Right hindlimb (tissue), 1 donor: ENCODE measurements at regions not wholly inside any gene's neighbourhood (a gene's known extent, or its start where the extent isn't known, plus 50 kb on each side); places are given as distances from the start of the nearest gene placed in this dataset.

Experiments used
- DNase-seq: peaks from one replicate; pipeline ENCODE4 v3.0.0-alpha.2; 2018

DNA sequence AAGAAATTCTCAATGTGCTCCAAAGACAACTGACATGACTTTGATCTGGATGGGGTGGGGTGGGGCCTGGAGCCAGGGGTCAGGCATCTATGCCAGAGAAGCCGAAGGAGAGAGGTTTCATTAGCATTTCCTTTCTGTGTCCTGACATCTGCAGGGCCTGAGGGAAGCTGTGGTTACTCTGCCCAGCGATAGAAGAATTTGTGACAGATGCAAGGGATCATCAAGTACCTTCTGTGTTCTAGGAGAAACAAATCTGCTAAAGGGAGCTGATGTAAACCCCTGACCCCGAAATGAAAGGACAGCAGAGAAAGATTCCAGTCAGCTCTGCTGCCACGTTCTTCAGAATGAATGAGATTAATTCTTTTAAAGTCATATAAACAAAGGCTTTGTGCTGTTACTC lies 335.7 kb downstream of the PRELID2 start:
- DNase-seq = no peak

DNA sequence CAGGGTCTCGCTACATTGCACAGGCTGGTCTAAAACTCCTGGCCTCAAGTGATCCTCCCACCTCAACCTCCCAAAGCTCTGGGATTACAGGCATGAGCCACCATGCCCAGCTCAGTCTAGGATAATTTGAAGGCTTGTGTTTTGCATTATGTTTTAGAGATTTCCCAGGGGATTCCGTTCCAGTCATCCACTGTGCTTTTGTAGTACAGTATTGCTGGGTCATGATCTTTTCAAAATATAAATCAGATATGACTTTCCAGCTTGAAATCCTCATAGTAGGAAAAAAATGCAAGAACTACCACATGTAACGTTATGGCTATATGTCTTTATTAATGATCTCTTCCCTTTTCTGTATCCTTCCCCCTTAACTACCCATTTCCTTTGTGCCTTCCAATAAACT lies 338.1 kb downstream of the PRELID2 start:
- DNase-seq = no peak

DNA sequence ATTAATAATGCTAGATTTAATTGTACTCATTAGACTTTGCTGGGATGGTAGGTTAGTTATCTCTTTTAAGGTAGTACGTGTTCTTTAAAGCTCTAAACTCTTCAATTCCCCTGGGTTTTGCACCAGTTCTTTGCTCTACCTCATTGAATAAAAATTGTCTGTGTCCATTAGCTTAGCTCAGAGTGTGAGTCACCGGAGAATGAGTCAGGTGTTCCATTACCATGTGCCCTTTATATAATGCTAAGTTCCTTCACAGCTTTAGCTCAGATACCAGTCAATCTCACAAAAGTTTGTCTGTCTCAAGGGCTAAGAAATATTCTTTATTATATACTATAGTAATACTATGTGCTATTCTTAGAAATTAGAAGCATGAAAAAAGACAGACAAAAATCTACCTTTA lies 339.4 kb downstream of the PRELID2 start:
- DNase-seq = no peak

DNA sequence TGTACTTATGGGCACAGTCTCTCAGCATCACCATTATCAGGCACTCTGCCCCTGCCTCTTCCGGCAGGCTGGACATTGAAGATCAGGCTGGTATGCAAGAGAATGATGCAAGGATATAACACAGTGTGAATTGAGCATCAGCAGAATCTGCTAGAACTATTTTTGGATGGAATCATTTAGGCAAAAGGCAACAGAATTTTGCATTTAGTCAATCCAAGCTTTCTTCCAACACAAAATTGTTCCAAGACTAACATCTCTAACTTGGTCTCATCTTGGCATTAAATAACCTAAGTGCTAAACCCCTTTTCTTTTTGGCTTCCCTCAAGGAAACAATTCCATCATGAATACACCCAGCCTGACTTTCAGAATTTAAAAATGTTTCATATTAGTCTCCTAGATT lies 339.9 kb downstream of the PRELID2 start:
- no peak for DNase-seq

DNA sequence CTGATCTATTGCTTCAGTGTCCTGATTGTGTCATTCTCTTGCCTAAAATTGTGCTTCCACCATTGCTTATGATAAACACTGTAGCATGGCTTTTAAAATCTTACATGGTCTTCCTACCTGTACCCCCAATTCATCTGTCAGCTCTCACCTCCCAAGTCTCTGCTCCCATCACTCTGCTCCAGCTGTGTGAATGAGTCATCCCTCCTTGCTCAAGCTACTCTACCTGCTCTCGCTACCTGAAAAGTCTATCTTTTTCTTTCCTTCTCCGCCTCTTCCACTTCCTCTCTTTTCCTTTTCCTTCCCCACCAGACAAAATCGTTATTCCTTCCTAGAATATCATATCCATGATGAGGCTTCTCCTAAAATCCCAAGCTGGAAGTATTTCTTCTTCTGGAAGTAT lies 341.7 kb downstream of the PRELID2 start:
- no peak for DNase-seq

DNA sequence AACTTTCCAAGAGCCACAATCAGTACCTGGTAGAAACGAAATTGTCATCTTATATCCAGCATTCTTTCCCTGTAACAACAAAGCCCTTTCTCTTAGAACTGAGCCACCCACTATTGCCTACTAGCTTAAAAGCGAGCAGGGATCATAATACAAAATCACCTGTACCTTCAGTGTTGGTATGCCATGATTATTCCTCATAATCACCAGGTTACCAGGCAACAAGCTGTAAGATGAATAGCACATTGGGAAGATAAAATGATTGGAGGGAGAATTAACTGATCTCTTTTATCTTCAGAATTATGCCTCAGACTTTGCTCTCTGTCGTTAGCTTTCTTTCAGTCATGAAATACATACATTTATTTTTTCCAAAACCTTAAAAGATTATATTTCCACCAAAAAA lies 345.6 kb downstream of the PRELID2 start:
- DNase-seq = no peak

DNA sequence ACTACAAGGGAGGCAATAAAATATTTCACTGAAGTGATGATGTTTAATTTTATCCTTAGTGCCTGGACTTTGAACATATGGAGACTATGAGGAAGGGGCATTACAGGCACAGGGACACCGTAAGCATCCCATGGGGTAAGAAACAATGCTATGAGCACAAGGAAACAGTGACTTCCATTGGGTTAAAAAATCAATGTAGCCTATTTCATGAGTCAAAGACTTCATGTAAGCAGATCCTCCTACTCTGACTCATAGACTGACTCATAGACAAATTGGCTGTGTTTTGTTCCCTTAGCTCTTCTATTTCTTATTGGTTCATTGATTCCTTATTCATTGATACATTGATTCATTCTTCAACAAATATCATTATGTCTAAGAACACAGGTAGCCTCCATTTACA lies 351.0 kb downstream of the PRELID2 start:
- DNase-seq = no peak

DNA sequence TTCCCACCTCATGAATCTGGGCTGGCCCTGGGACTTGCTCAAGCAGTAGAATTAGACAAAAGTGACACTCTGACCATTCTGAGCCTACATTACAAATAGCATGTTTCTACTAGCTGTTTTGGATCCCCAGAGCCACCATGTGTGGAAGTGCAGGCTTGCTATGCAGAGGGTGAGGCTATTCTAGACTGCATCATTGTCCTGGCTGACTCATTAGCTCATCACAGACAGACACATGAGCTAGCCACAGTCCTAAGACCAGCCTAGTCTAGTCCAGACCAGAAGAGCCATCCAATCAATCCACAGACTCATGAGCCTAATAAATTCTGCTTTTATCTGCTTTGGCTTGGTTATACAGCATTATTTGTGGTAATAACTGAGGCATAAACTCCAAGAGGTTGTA lies 351.9 kb downstream of the PRELID2 start:
- no peak for DNase-seq

DNA sequence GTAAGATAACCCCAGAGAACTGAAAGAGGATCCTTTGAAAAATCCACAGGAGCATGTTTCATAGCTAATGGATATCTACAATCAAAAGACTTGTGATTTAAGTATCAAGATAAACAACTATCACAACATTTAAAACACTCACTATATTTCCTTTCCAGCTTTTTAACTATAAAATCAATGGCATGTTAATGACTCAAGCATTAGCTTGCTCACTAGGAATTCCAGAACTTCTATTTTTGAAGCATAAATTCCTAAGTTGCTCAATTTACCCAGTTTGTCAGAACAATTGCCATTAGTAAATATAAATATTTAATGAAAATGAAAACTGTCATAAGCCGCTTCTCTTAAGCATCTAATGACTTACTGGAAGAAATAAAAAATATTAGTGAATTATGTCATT lies 355.3 kb downstream of the PRELID2 start:
- DNase-seq = no peak

DNA sequence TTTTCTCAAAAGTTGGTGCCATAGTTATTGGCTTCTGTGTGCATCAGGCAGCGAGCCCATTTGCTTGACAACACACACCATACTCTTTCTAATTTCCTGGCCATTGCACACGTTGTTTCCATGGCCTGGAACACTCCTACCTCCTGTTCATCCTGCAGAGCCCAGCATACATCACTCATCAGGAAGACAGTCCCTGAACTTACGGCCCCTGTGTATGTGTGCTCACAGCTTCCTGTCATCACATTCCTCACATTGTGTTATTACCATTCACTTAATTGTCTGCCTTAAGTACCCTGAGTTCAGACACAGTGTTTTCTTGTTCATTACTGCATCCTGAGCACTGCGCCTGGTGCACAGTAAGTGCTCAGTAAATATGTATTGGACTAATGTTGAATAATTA lies 355.9 kb downstream of the PRELID2 start:
- no peak for DNase-seq

DNA sequence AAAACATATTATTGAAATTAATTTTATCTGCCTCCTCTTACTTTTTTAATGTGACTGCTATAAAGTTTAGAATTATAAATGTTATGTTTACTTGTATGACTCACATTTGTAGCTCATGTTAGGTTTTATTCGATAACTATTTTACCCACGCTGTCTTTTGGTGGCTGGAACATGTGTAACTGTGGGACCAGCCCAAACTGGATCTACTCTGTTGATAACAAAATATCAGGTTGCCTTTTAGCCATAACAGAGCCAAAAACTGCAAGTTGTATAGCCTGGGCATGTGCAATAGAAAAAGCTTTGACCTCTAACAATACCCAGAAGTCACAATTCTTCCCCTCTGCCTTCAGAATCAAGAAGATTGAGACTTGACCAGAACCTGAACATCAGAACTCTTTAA lies 356.5 kb downstream of the PRELID2 start:
- DNase-seq = no peak

DNA sequence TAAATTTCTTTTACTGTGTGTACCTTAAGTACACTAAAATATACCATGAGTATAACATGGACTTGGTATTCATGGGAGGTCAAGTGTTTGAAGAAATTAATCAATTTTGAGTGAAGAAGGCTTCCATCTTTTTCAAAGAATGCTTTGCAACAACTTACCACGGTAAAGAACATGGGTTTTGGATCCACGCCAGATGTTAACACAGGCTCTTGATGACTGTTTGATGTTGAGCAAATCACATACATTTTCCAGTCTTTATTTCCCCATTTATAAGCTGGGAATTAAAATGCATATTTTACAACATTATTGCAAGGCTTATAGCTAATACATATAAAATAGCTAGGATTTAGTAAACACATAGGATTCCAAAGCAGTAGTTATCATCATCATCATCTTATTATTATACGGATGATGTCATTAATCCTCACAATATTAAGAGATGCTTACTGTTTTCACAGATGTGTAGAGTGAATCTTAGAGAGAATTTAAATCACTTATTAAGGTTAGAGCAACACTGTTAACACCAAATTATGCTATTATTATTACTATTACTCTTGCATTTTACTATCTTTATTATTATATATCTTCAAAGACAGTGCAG lies 362.0 kb downstream of the PRELID2 start:
- no peak for DNase-seq

DNA sequence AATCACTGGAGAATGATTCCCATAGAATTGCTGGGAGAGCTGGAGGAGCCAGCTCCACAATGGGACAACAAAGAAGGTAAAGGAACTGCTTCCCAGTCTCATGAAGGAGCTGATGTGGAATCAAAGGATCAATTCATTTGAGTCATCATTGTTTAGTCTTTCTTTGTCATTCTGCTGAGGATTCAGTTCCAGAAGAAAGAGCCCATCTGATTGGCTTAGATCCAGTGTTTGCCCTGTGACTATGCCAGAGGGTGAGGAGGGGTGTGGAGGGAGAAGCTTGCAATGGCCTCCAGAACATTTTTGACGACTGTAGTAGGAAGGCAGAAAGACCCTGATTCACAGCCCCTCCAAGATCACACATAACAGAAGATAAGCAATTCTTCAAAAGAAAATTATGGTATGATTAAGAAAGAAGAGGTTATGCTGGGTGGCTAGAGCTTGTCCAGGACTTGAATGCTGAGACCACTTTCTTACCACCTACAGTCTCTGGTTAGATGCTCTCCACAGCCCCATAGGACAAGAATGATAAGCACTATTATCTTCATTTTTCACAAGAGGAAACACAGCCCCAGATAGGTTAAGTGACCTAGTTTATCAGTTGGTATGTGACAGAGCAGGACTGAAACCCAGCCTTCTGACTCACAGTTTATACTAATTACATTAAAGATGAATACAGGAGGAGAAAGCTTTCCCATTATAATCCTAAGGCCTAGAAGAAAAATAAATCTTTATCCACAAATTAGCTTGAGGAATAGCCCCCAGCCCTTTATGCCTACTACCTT lies 363.1 kb downstream of the PRELID2 start:
- no peak for DNase-seq

DNA sequence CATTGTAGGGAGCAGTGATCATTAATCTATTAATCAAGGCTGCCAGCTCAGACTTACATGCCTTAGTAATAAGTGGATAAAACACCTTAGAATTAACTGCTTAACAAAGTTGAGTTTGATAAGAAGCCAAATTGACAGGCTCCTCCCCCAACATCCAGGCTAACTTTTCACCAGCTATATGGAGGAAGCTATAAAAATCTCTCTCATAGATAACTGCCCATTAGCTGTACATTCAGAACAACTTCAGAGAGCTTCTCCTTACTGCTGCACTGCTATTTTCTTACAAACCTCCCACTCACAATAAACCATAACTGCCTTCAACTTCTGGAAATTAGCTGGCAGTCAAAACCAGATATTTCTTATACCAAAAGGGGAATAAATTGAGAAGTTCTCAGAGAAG lies 364.1 kb downstream of the PRELID2 start:
- DNase-seq = no peak

DNA sequence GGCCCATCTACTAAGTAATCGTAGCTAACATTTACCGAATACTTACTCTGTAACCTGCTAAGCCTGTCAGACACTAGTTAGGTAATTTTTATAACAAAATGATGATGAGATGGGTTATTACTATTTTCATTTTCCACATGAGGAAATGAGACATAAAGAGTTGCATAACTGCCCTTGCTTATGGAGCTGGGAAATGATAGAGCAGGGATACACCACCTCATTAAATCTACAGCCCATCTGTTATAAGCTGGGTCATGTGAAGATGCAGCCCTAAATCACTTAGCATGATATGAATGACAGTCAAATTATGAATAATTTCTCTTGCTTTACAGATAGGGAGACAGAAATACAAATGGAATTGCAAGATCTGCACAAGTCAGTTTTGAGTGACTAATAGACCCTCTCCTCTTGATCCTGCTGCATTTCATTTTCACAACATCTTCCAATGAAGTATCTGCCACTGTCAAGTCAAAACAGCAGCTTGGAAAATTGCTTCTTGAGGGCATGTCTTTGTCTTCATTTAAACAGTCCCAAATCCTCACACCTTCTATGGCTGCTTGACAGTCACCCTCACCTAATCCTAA lies 364.7 kb downstream of the PRELID2 start:
- no peak for DNase-seq

DNA sequence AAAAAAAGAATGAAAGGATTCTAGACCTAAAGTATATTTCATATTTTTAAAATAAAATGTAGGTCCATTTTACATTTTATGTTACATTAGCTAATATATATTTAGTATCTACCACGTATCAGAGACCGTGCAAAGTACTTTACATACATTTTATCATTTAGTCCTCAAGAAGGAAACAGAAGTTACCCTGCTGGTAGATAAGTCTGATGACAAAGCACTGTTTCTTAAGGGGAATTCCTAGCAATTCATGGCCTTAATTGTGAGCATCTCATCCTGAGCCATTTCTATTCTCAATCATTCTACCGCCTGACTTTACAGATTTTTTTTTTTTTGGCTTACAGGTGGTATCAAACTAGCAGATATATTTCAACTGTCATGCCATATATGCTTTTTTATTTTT lies 367.7 kb downstream of the PRELID2 start:
- DNase-seq = no peak

DNA sequence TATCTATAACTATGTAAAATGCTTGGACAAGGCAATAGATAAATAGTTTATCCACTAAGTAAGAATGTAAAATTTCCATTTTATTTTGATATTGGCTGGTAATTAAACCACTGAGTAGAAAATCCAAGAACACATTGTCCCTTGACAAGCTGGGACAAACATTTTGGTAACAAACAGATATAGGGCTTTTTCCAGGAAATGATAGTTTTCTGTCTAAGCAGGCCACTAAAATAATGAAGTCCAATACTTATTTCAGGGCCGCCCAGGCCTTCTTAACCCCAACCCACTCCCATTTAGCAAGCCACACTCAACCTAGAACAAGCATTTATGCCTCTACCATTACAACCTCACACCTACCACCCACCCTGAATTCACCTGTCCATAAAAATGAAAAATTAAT lies 368.6 kb downstream of the PRELID2 start:
- no peak for DNase-seq

DNA sequence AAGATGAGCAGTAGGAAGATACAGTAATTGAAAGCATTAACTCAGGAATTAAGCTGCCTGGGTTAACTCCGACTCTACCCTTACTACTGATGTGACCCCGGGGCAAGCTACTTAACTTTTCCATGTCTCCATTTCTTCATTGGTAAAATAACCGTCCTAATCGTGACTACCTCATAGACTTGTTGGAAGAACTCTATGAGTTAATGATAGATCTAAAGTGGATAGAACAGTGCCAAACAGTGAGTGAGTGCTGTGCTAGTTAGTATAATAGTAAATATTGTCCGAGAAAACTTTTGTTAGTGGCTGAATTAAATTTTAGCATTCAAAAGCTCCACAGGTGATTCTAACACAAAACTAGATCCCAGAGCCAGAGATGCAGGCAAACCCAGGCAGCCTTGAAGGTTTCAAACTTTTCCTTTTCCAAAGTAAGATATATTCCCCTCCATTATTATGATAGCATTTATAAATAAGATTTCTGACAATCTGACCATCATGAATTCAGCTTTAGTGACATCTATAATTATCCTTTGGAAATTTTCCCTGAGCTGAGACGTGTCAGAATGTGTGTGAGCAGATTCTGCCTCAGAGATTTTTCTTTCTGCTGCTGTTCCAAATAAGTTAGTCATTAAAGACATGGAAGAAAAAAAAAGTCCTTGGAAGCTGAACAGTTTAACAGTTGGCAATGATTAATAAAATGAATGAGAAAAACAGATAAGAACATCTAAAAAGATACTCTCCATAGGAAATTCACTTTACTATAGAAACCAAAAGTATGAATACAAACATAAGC lies 369.5 kb downstream of the PRELID2 start:
- no peak for DNase-seq

DNA sequence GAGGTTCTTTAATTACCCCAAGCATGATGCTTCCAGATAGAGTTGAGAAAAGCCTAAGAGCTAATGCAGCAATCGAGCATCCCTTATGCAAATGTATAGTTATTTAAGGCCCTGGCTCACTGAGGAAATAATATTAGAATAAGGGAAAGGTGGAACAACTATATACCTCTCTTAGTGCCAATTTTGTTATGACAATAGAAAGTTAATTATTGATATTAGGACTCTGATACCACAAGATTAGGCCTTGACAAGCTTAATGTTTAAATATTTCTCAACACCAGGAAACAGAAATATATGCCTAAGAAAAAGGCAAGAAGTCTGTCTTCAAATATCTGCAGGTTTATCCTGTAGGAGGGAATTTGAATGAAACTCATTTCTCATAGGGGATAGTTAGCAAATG lies 371.0 kb downstream of the PRELID2 start:
- DNase-seq = no peak

DNA sequence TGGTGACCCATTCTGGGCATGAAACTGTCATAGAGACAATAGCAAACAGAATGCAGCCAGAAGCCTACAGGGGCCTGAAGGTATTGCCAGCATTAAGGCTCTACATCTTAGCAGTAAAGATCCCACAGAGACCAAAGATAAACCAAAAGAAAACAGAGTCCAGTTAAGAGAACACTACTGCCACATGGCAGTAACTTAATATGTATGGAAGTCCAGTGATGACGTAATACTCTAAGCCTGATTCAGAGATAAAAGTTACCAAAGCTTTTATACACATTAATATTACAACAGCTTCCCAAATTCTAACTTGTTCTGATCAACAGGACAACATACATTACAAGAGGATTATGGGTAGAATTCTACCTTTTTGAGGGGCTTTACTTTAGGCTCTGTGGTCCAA lies 371.5 kb downstream of the PRELID2 start:
- DNase-seq = no peak

DNA sequence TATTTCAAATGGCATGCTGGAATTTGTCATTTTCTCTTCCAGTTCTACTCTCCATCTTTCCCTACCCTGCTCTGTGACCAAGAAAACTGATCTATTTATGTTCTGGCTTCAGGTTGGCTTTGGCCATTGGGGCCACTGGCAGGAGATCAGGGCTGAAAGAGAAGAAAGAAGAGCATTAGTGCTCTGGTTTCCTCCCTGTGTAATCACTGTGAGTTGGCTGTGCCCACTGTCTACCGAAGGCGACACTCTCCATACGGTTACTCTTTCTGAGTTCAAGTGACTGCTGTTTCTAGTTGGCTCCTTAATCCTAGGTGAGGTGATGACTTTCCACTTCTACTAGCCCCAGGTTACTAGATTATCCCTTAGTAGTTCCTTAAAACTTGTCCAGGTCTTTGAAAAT lies 372.6 kb downstream of the PRELID2 start:
- no peak for DNase-seq

DNA sequence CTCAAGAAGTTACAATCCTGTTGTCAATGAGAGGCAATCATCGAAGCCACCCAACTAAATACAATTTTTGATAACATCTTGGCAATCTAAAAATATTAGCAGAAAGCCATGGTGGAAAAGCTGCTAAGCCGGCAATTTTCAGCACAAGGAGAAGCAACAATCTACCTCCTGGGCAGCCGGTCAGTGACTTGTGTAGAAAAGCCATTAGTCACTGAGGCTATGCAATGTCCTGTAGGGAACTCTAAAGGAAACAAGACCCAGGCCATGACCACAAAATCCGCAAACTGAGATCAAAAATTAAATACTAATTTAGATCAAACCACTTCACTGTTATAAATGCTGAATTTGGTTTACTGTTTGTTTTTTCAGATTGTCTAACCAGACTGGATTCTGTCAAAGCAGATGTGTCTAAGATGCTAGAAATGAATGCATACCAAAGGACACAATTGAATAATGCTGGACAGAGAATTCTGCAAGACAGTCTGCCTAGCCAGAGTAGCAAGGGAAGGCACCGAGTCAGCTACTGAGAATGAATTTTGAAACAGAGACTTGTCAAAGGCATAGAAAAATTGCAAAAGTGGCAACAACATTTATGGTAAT lies 384.8 kb downstream of the PRELID2 start:
- no peak for DNase-seq

DNA sequence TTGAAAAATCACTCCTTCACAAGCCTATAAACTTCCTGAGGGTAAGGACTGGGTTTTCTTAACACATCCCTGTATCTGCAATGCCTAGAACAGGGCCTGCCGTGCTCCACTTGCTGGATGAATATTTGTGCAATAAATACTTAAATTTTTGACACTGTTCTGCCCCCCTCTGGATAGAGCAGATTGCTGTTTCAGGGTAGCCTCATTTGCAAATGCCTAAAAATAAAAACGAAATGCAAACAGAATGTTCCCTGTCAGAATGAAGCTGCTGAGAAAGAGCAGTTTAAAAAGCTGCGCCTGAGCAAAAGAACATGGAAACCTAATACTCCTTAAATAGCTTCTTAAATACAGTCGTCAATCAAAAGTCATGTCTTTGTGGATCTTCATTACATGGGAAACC lies 385.3 kb downstream of the PRELID2 start:
- DNase-seq = no peak
